Activated gamma-delta T cell treated with Interleukin-2 at 50 U/mL for 16 hours (primary cell): ENCODE measurements at regions not wholly inside any gene's neighbourhood (a gene's known extent, or its start where the extent isn't known, plus 50 kb on each side); places are given as distances from the start of the nearest gene placed in this dataset.

ENCODE experiments used
- DNase-seq: peaks from one replicate; pipeline ENCODE4 v3.0.0-alpha.2; 2020

DNA sequence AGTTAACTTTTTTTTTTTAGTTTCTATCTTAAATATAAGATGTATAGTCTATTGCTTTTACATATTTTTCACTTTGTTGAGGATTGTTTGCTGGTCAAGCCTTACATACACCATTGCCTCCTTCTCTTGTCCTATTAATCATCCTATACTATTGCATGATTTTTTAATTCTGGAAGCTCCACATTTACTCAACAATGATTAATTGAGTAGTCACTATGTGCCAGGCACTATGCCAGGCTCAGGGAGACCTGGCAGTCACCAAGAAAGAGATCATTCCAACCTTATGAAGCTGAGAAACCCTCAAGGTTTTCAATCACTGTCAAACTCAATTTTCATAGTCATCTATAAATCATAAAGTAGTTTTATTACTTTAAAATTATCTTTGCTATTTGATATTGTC is 626.2 kb downstream of the IGSF11 start:
- DNase-seq = no peak

DNA sequence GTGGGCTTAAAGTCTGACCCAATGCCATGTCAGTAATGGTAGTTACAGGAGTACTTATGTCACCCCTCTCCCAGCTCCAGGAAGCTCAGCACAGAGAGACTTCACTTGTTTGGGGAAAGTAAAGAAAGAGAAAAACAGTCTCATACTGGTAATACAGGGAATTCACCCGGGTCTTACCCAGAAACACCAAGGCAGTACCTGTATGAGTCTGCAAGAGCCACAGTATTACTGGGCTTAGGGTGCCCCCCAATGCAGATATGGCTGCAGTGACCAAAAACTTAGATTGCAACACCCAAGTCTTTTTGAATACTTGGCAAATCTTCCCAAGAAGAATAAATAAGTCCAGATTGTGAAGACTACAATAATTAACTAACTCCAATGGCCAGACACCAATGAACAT is 622.1 kb downstream of the IGSF11 start:
- no peak for DNase-seq

- no peak for DNase-seq
These were observed 609.3 kb downstream of the IGSF11 start for GRCh38 chr3:118425272-118425837.

DNA sequence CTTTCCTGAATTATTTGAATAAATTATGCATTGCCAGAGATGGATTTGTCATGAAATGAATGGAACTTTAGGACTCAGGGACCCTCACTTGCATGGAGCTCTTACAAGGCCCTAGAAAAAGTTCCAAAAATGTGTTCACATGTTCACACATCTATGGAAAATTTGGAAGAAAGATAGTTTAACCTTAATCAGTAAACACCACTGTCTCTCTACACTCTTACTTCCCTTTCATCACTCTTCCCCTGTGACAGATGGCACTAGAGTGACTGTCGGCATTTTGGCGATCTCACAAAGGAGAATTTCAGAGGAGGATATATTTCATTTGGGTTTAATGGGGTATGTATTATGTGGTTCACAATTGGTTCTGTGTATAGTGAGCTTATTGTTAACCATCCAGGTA is 600.8 kb downstream of the IGSF11 start:
- DNase-seq = no peak

- no peak for DNase-seq
These were observed 598.7 kb downstream of the IGSF11 start for GRCh38 chr3:118435851-118436350.

- no peak for DNase-seq
These were observed 597.9 kb downstream of the IGSF11 start for GRCh38 chr3:118436697-118437262.

GRCh38 chr3:118445036-118445435 is 589.6 kb downstream of the IGSF11 start:
- DNase-seq = no peak

DNA sequence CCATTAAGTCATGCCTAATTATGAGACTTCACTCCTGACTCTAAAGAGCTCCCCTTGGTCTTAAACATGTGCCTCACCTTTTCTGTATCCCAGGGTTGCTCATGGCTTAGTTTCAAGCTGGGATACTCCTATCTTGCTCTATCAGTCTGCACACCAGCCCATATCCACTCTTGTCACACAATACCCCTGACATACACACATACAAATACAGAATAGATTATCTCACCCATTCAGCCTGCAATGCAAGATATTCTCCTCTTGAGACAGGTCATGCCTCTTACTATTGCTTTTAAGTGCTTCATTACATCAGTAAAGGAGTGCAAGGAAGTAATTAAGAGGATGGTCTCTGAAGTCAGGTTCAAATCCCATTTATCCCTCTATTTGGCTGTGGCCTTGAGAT is 587.3 kb downstream of the IGSF11 start:
- DNase-seq = no peak

DNA sequence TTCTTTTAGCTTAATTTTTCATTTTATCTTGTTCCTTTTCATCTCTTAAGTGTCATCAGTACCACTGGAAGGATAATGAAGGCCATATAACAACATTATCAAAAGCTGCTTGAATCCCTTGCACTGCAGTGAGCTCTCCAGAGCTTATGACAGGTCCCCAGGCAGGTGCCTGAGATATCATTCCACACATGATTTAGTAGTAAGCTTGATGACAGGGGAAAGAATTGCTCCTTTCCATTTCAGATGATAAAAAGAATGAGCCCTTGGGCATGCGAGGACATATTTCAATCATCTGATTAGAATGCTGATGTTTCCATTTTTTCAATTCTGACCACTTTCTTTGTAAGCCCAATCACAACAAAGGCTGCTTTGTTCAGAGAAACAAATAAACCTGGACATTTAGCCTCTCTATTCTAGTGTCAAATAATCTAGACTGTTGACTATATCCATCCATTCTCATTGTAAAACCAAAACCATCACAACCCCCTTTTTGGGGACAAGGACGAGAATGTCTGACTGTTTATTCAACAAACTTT is 567.8 kb downstream of the IGSF11 start:
- DNase-seq = no peak

DNA sequence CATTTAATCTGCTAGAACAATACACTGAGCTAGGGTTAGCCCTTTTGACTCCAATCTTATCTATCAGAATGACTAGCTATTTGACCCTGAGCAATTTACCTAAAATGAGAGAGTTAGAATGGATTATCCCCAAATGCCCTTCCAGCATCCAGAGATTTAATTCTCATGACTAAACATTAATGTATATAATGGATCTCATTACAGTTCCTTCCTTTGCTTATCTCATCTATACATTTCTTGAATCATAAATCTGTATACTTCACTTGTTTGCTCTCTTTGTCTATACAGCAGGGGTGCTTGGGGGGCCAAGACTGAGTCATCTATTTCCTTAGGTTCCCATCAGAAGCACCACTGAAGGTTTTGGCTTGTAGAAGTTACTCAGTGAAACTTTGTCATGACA is 565.8 kb downstream of the IGSF11 start:
- no peak for DNase-seq

- DNase-seq = no peak
These were observed 562.1 kb downstream of the IGSF11 start for GRCh38 chr3:118472586-118472985.

DNA sequence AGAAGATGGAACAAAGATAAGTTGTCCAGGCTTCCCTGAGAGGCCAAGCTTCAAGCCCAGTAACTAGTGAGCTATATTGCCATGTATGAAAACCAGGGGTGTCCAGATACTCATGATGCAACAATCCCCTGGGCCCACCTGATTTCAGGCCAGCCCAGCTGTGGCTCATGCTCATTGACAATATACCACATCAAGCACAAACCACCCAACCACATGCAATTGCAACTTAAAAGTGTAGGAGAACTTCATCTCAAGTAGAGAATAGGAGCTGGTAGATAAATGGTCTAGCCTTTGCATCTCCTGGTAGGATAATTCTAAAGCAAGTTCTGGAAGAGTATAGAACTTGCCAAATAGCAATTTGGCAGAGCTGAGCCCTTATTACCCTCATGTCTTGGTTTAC is 561.3 kb downstream of the IGSF11 start:
- no peak for DNase-seq

DNA sequence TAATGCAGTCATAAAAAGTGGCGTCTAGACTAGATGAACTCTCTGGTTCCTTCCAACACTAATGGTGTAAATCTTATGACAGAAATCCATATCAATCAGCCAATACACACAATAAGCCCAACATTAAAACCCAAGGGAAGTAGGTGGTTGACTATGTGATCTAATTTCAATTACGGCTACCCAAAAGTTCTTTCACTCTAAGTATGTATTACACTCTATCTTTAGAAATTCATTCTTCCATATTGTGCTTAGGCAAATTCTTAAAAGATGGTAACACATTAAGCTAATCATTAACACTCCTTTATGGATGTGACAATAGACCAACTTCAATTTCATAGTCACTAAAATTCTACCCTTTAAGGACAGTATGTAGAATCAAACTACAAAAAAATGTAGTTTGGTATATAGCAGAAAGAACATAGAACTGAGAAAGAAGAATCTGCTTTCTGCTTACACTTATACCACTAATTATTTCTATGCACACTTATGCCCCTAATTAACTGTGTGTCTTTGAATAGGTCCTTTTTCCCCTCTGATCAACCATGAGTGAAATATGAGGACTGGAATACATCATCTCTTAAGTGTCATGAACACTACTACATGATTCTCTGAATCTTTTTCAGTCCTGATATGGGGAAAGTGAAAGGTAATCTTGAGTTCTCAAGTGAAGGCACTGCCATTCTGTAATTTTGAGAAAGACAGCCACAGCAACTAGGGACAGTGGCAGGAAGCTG is 557.6 kb downstream of the IGSF11 start:
- DNase-seq = no peak

DNA sequence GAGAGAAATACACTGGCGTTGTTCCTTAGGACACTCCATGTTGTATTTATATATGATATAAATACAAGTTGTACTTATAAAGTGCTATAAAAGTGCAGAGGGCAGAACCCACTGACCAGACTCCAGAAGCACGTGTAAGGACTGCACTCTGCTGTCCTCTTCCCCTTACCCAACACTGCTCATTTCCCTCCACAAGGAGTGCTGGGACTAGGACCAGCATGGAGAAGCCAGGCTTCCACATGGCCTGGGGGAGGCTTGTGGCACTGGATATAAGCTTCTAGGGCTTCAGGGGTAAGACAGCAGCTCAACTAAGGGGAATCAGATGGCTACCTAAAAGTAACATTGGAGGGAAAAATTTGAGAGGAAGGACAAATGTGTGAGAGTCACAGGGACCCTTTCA is 556.9 kb downstream of the IGSF11 start:
- DNase-seq = no peak

- no peak for DNase-seq
These were observed 555.9 kb downstream of the IGSF11 start for GRCh38 chr3:118478706-118479276.

GRCh38 chr3:118479376-118479775 is 555.3 kb downstream of the IGSF11 start:
- DNase-seq = no peak

GRCh38 chr3:118480101-118480860 is 554.4 kb downstream of the IGSF11 start:
- no peak for DNase-seq

- DNase-seq = no peak
These were observed 549.0 kb downstream of the IGSF11 start for GRCh38 chr3:118485693-118486092.

DNA sequence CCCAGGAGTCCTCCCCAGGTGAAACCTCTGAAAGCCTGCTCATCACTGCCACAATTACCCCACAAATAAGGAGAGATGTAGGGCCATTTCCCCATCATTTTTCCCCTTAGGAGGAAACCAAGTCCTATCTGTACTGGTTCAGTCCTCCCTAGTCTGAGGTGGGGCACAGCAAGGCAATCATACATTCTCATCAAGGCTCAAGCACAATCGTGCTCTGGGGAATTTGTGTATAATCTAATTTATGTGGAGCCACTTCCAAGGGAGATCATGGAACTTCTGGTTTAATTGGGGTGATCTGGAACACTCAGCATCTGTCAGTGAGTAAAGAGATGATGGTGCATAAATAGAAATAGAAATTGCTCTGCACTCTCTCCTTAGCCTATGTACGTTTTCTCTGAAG is 546.9 kb downstream of the IGSF11 start:
- no peak for DNase-seq

DNA sequence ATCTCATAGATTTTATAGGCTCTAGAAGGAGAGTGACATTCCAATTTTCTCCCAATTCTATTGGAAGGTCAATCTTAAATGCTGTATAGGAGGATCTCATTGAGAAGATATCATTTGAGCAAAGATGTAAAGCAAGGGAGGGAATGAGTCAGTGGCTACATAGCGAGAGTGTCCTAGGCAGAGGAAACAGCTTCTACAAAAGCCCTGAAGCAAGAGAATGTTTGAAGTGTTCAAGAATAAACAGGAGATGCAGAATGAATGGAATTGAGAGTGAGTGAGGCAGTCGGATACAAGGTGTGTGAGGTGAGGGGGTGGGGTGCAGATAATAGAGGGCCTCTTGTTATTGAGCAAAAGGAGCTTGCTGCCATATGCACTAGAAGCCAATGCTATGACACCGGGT is 545.9 kb downstream of the IGSF11 start:
- no peak for DNase-seq

- no peak for DNase-seq
These were observed 539.4 kb downstream of the IGSF11 start for GRCh38 chr3:118495206-118495605.

DNA sequence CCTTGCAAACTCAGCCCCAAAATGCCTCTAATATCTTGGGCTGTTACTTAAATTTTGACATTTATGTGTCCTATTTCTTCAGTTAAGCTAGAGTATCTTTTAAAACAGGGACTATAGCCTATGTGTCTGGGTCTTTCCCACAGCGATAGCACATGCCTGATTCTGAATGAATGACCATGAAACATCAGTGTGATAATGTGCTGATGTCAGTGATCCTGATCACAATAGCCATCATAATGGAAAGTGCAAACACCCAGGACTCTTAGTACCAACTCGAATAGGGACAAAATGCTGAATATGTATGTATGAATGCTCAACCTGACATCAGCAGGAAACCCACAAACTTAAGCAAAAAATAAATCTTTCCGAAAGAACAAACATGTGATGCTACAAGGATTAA is 537.4 kb downstream of the IGSF11 start:
- no peak for DNase-seq

GRCh38 chr3:118501152-118501551 is 533.5 kb downstream of the IGSF11 start:
- DNase-seq = no peak
